Breast epithelium (tissue), 4 donors: ENCODE measurements at regions not wholly inside any gene's neighbourhood (a gene's known extent, or its start where the extent isn't known, plus 50 kb on each side); places are given as distances from the start of the nearest gene placed in this dataset.

Source experiments
- DNase-seq, 2 donors: peaks; one replicate each; pipeline ENCODE4 v3.0.0-alpha.2; 2019; ENCODE audit warnings: low spot score in 2 of 2
- H3K27ac ChIP-seq, 2 donors: fragments of 200-600 bp; sonication (generic) in 1 of 2; one replicate each; pipeline ENCODE4 v1.5.1; 2016 to 2019; ENCODE audit warnings: mild to moderate bottlenecking in 1 of 2
- H3K27me3 ChIP-seq, 2 donors: fragments of 200-600 bp; sonication (generic) in 1 of 2; one replicate each; pipeline versions ENCODE4 v1.5.1 to v1.6.0; 2017 to 2019; ENCODE audit warnings: control low read depth in 1 of 2, mild to moderate bottlenecking in 1 of 2
- H3K36me3 ChIP-seq: fragments of 200-600 bp; one replicate; pipeline ENCODE4 v1.5.1; 2019
- H3K4me1 ChIP-seq, 2 donors: fragments of 200-600 bp; sonication (generic); one replicate each; pipeline ENCODE4 v1.5.1; 2016 to 2019; ENCODE audit warnings: control low read depth in 1 of 2
- H3K4me3 ChIP-seq, 3 donors: fragments of 200-600 bp; sonication (generic); 1 replicate in 2 of 3; 2 replicates in 1 of 3; pipeline ENCODE4 v1.5.1; 2016 to 2019; ENCODE audit warnings: mild to moderate bottlenecking in 3 of 3, moderate library complexity in 2 of 3
- H3K9me3 ChIP-seq, 2 donors: fragments of 200-600 bp; sonication (generic) in 1 of 2; one replicate each; pipeline ENCODE4 v1.5.1; 2016 to 2019; ENCODE audit warnings: control low read depth in 1 of 2
- POLR2A ChIP-seq: fragments of 450-650 bp; IDR thresholded peaks from one replicate; pipeline ENCODE4 v1.6.1; 2016; ENCODE audit warnings: antibody characterized with exemption, mild to moderate bottlenecking, moderate library complexity
- POLR2AphosphoS5 ChIP-seq, 3 donors: sonication (generic); formaldehyde crosslinking; IDR thresholded peaks; one replicate each; pipeline ENCODE4 v1.6.1; 2017; ENCODE audit warnings: antibody characterized with exemption in 3 of 3
- intact Hi-C: fragments of 100-400 bp; cut with DNase I; formaldehyde crosslinking; loops from one replicate; pipeline ENCODE4 v1.15.1; 2023; ENCODE audit warnings: low total_unique reads
- TF ChIP-seq, protein P1 (sequence below), 3 donors: fragments of 450-650 bp; IDR thresholded peaks; one replicate each; pipeline ENCODE4 v1.5.1; 2016 to 2017; ENCODE audit warnings: antibody characterized with exemption in 3 of 3, mild to moderate bottlenecking in 3 of 3, moderate library complexity in 3 of 3

DNA sequence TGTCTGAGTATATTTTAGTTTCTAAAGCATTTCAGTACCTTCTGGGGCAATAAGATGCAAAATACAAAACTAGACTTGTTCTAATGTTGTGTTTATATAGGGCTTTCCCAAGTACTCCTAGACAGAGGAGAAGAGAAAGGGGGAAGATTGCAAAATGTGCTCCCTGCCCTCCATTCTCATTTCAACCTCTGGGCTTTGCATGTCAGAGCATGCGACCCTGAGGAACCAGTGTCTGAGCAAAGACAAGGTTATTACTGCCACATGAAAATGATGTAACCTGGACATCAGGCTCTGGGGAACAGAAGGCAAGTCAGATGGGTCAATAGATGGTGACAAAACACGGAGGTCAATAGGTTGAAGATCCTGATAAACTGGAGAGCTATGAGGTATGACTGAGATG is 253.5 kb upstream of the TCF21 start:
- no peaks in the 10 kb centered on the region for H3K36me3 ChIP-seq
- H3K4me3 ChIP-seq: no peak overlapping the region
- no peak for TF ChIP-seq POLR2AphosphoS5 (IDR thresholded peaks at IDR 0.05)
- TF ChIP-seq, protein P1, sequence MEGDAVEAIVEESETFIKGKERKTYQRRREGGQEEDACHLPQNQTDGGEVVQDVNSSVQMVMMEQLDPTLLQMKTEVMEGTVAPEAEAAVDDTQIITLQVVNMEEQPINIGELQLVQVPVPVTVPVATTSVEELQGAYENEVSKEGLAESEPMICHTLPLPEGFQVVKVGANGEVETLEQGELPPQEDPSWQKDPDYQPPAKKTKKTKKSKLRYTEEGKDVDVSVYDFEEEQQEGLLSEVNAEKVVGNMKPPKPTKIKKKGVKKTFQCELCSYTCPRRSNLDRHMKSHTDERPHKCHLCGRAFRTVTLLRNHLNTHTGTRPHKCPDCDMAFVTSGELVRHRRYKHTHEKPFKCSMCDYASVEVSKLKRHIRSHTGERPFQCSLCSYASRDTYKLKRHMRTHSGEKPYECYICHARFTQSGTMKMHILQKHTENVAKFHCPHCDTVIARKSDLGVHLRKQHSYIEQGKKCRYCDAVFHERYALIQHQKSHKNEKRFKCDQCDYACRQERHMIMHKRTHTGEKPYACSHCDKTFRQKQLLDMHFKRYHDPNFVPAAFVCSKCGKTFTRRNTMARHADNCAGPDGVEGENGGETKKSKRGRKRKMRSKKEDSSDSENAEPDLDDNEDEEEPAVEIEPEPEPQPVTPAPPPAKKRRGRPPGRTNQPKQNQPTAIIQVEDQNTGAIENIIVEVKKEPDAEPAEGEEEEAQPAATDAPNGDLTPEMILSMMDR (IDR thresholded peaks at IDR 0.05): no peak
- TF ChIP-seq POLR2A: no peak
- intact Hi-C loops: no loop called here
- DNase-seq: no peak
- no peaks in the 10 kb centered on the region for H3K4me1 ChIP-seq
- H3K9me3 ChIP-seq: no peaks in the 10 kb centered on the region
- no peak overlapping the region for H3K27ac ChIP-seq
- H3K27me3 ChIP-seq: no peaks in the 10 kb centered on the region

DNA sequence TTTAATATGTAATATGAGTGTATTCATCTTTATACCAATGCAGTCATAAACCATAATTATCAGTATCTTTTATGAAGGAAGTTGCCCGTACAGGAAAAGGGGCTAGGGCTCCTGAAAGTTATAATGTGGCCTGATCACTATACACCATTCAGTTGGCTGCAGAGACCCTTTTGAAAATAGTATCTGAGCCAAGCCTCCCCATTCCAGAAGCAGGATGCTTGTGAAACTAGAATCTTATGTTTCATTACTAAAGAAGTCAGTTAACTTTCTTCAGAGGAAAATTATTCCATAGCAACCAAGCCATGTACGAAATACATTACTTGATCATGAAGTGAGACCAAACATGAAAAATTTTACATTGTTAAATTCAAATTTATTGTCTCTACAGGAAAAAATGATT is 251.5 kb upstream of the TCF21 start:
- H3K27ac ChIP-seq: no peak overlapping the region
- intact Hi-C loops: no loop called here

DNA sequence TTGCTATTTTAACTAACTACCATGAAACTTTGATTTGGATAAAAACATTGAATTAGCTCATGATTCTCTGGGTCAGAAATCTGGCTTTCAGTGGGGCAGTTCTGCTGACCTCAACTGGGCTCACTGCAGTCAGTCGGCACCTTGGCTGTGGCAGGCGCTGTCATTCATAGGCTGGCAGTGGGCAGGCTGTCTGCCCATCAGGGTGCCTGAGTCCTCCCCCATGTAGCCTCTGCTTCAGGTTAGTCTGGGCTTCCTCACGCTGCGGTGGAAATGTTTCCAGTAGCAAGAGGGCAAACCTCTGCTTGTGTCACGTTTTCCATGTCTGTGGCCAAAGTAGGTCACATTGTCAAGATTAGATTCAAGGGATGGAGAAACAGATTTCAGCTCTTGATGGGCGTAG is 251.0 kb upstream of the TCF21 start:
- intact Hi-C loops: no loop called here
- H3K4me3 ChIP-seq: no peak overlapping the region
- H3K27me3 ChIP-seq: no peaks in the 10 kb centered on the region
- no peak for DNase-seq
- no peaks in the 10 kb centered on the region for H3K36me3 ChIP-seq
- TF ChIP-seq, protein P1 (IDR thresholded peaks at IDR 0.05): no peak
- no peak for TF ChIP-seq POLR2A
- no peak for TF ChIP-seq POLR2AphosphoS5 (IDR thresholded peaks at IDR 0.05)
- H3K4me1 ChIP-seq: no peaks in the 10 kb centered on the region
- no peak overlapping the region for H3K27ac ChIP-seq
- H3K9me3 ChIP-seq: no peaks in the 10 kb centered on the region

More for the DNA sequence above, 251.5 kb upstream of the TCF21 start:
- DNase-seq: no peak
- no peaks in the 10 kb centered on the region for H3K9me3 ChIP-seq
- no peaks in the 10 kb centered on the region for H3K4me1 ChIP-seq
- H3K4me3 ChIP-seq: no peak overlapping the region
- H3K27me3 ChIP-seq: no peaks in the 10 kb centered on the region
- TF ChIP-seq, protein P1 (IDR thresholded peaks at IDR 0.05): no peak
- TF ChIP-seq POLR2A (no peak), POLR2AphosphoS5 (IDR thresholded peaks at IDR 0.05) (no peak)
- H3K36me3 ChIP-seq: no peaks in the 10 kb centered on the region

DNA sequence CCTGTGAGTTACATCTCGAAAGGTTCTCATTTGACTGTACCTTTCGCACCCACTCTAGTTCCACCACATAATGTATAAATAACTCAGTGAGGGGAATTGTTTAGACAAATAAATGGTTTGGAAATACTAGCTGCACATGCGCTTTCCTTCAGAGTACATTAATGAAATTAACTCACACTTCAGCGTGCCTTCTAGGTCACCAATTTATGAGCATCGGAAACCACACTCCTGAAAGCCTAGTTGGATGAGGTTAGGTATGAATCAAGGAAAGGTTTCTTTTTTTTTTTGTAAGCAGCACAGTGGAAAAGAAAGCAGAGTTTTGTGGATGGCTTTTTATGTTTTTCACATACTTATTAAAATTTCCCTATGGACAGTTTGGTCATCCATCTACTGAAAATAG is 247.8 kb upstream of the TCF21 start:
- no peaks in the 10 kb centered on the region for H3K4me1 ChIP-seq
- no peaks in the 10 kb centered on the region for H3K9me3 ChIP-seq
- H3K27me3 ChIP-seq: no peaks in the 10 kb centered on the region
- H3K4me3 ChIP-seq: no peak overlapping the region
- no peak for TF ChIP-seq POLR2A
- TF ChIP-seq POLR2AphosphoS5 (IDR thresholded peaks at IDR 0.05): no peak
- TF ChIP-seq, protein P1 (IDR thresholded peaks at IDR 0.05): no peak
- DNase-seq: no peak
- intact Hi-C loops: no loop called here
- no peaks in the 10 kb centered on the region for H3K36me3 ChIP-seq
- no peak overlapping the region for H3K27ac ChIP-seq

DNA sequence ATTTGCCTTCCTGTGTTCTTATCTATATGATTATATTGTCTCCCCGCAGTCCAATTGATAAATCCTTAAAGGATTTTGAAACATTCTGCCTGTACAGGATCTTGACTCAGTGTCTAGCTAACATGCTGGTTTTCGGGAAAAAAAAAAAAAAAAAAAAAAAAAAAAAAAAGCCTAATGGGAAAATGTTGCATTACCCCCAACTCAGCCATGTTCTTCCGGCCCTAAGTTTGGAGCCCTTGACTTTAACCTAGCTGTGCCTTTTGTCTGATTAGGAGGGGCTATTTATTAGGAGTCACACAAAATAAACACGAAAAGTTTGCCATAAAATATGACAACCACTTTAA is 244.4 kb upstream of the TCF21 start:
- no peak overlapping the region for H3K4me3 ChIP-seq
- TF ChIP-seq POLR2A (no peak), POLR2AphosphoS5 (IDR thresholded peaks at IDR 0.05) (no peak)
- TF ChIP-seq, protein P1 (IDR thresholded peaks at IDR 0.05): no peak
- intact Hi-C loops: no loop called here
- H3K36me3 ChIP-seq: no peaks in the 10 kb centered on the region
- H3K9me3 ChIP-seq: no peaks in the 10 kb centered on the region
- H3K4me1 ChIP-seq: no peaks in the 10 kb centered on the region
- no peak for DNase-seq
- no peak overlapping the region for H3K27ac ChIP-seq
- H3K27me3 ChIP-seq: no peaks in the 10 kb centered on the region
